HPDE6-E6E7 (cell line): ENCODE measurements at regions not wholly inside any gene's neighbourhood (a gene's known extent, or its start where the extent isn't known, plus 50 kb on each side); places are given as distances from the start of the nearest gene placed in this dataset.

Experiments
- DNase-seq: peaks from one replicate; pipeline ENCODE4 v3.0.0; 2011; ENCODE audit warnings: missing footprints; ENCODE audit errors: extremely low spot score

DNA sequence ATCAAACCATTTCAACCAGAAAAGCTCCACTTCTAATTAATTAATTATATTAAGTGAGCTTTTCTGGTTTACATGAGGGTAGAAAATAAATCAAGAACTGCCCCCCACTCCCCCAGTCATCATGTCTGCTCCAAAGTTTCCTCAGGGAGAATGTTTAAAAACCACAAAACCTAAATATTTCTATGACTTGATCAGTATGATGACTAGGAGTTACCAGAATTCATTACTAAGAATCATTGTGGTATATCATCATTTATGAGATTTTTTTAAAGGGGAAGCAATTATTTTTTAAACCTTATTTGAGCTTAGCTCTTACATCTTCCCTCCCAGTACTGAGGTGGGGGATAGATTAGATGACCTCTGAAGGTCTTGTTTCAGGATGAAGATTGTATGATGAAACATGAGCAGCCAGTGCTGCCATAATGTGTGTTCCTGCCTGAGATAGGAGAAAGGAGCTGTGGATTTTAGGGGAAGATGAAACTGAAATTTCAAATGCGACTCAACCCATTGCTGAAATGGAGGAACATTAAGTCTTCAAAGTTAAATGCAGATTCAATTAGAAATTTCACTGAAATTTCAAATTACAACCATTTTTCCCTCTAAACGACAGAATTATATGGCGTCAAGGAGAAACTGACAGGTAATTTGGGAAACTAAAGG, 401.3 kb upstream of the CADM1 start:
- no peak for DNase-seq

DNA sequence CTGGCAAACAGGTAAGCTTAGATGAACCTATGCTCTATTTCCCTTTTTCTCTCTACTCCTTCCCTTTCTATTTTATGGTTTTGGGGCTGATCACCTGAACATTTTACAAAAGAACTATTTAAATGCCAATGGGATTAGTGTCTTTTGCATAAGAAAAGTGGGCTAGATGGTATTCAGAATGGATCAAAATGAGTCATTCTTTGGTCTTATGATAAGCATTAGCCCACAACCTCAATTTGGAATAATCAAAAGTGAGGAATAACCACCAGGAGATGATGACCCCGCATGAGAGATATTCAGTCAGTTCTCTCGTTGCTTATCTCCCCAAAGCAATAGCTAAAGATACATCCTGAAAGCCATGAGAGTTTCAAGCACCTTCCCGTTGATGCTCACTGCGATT, 399.0 kb upstream of the CADM1 start:
- no peak for DNase-seq

DNA sequence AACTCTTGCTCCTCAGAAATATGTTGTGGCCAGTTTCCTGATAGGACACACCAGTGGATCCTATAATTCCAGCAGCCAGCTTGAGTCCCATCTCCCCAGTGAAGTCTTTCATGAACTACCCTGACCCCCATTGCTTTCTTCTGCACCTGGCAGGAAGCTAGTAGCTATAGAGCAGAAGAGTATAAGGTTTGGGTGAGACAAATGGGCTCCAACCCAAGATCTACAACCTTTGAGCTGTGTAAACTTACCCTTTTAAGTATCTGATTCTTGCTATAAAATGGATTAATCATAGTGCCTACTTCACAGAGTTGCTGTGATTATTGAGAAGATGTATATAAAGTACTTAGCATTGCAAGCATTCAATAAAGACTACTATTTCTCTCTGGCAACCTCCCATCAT, 396.9 kb upstream of the CADM1 start:
- DNase-seq = no peak

DNA sequence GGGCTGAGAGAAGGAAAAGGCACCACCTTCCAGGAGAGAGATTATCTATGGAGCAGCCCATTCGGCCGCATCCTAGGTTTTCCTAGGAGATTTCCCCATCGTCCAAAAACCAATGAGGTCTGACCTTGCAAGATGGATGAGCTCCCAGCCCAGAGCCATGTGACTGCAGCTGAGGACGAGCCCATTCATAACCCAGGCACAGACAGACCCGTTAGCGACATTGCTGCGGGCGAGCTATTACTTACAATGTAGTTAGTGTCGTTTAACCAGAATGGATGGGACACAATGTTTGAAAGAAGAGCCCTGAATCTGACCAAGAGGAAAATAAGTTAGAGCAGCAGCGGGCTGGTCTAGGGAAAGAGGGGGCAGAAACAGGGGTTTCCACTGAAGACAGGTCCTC, 395.9 kb upstream of the CADM1 start:
- no peak for DNase-seq

DNA sequence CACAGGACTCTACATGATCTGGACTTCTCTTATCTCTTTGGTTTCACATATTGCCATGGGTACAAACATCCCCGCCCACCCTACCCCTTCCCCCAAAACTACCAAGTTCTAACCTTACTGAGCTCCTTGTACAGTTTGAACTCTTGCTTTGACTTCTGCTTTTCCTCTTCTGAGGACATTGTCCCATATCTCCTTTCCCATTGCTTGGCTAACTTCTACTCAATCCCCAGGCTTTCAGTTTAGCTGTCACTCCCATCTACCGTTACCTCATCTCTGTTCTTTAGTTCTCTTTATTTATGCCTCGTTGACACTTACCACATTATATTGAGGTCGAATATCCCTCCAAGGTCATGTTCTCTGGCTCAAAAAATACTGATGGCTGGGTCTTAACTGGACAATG, 393.5 kb upstream of the CADM1 start:
- no peak for DNase-seq

DNA sequence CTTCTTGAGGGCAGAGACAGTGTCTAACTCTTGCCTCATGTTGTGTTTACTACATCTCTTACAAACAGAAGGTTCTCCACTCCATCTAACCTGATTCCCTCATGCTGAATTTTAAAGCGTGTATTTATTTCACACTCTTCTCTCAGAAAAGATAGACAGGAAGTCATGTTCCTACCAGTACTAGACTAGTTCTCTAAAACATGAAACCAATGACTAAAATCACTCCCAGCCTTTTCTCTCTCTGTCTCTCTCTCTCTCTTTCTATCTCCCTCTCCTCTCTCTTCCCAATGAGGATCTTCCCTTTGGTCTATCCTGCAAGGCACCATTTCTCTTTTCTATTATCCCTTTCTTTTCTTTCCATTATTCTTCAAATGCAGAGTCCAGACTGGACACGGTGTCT, 391.9 kb upstream of the CADM1 start:
- DNase-seq = no peak

DNA sequence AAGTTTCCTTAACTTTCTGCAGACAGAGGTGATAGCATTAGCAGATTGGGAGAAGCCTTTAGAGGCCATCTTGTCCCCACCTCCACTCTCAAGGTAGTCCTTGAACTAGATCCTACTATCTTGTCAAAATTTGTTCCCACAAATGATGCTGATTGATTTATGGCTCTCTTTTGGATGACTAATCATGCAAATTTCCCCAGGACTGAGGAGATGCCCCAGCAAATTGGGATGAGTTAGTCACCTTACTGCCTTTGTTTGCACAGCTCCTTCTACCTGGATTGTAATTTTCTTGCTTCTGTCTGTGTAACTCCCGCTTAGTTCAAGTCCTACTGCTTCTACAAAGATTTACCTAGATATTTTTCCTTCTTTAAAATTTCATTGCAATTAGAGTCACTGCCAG, 391.4 kb upstream of the CADM1 start:
- no peak for DNase-seq

DNA sequence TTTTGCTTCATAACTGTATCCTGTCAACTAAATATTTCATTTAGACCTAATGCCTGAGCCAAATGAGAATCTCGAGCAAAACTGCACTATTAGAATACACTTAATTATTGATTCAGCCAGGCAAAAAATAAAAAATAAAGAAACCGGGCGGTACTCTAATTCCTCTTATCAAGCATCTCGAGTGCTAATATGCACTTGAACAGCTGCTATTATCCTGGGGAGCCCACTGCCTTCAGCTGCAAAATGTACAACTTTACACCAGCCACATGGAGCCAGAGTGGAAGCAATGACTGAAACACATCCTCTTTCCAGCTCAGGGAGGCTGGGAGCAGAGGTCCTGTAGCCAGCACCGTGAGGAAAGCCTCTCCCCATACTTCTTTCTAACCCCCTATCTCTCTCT, 390.0 kb upstream of the CADM1 start:
- DNase-seq = no peak

DNA sequence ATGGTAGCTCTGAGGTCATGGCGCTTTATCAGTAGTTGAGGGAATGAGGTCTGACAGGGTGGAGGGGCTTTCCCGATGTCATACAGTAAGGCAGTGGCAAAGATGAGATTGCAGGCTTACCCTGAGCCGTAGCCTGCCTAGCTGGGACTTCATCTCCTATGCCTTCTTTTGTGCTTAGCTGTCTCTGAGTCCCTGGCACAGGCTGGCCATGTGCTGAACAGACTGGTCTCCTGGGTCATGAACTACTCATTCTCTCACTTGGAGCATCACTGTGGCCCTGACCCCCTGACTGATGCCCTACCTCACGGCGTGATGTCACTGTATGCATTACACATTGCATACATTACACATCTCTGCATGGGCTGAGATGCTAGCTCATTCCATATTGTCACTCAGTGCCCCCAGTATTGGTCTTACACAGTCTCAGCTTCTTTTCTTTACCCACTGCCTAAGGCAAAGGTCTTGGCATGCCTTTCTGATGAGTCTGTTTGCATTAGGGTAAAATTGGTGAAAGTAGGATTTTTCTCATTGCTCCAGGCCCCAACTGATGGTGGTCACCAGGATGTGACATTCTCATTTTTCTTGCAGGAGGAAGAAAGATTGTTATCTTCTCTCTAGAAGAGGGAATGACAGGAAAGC, 389.4 kb upstream of the CADM1 start:
- DNase-seq = no peak

DNA sequence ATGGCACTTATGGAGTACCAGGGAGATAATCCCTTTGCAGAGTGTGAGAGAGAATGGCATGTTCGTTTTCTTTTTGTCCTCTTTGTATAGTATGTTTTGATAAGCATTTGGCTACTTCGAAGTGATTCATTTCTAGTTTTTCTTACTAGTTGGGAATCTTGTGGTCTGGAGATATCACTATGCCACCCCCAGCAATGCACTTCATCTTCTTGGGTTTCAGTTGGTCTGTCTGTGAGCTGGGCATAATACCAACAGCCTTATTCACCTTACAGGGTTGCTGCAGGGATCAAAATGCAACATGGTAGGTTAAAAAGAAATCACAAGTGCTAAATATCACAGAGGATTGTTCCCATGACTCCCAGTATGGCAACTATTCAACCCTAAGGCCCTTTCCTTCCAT, 387.8 kb upstream of the CADM1 start:
- DNase-seq = no peak

DNA sequence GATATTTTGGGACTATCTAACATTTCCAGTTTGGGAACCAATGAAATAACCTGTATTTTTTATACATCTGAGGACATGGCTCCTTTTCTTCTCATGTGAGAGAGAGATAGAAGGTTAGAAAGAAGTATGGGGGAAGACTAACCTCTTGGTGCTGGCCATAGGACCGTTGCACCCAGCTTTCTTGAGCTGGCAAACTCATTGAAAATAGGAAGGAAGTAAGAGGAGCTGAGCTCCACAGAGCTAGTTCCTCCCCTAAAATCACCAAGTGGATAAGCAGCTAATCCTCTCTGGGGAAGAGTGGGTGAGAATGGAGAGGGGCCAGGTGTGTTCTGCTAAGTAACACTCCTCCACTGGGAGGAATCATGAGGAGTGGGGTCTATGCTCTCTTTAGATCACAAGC, 387.4 kb upstream of the CADM1 start:
- DNase-seq = no peak

DNA sequence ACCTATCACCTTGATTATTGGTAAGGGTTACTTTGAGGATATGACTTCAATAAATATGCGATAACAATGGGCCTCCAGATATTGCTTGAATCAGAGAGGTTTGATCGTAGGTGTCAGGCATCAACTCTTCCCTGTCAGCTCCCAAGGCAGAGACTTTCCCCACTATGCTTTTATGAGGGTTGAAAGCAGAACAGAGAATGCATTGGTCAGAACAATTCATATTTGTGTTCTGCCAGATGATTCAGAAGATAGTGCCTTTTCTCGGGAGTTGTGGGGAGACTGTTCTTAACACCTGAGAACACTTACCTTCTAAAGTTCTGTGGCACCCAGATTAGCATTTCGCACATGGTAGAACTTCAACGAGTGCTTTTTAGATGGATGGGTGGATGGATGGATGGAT, 386.3 kb upstream of the CADM1 start:
- no peak for DNase-seq

DNA sequence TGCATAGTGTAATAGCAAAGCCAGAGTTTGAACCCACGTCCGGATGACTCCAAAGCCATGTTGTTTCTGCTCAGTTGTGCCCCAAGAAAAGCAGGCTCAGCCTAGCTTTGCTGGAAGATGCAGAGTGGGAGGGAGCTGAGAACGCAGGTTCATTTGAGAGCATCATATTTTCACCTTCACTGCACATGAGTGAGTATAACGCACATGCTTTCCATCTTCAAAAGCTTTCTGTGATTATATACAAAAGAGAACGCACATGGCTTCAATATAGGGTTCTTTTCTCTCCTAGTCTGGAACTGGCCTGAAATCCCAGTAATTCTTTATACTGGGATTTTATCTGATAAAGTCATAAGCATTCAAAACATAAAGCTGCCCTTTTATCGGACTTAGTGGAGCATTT, 385.5 kb upstream of the CADM1 start:
- DNase-seq = no peak

DNA sequence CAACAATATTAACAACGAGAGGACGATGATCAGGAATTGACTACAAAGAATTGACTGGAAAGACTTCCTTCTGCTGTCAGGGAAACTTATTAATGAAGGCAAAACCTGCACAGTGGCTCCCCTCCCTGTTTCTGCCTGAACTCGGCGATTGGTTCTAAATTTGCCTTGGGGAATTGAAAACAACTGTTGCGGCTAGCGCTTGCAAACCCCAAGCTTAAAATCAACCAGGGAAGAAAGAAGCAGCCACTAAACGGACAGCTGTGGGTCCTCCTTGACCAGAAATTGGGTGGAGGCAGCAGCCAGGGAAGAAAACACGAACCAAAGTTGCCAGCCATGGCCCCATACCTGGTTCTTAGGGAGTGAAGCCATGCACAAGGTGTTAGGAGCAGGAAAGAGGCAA, 383.5 kb upstream of the CADM1 start:
- DNase-seq = no peak

DNA sequence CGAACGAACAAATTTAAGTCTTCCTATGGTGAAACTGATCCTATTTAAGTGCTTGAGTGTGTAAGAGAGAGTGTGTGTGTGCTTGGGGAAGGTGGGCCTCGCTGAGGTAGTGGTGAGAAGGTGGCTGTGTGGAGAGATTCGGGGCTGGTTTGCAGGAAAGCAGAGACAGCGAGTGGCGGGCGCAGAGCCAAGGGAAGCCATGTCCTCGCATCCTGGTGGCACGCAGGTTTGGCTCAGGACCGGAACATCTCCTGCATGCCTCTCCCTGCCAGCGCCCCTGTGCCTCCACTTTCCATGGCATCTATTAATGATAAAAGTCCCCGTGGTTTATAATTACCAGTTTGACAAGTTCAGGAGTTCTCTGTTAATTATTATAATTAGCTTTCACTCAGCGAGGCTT, 383.1 kb upstream of the CADM1 start:
- DNase-seq = no peak

DNA sequence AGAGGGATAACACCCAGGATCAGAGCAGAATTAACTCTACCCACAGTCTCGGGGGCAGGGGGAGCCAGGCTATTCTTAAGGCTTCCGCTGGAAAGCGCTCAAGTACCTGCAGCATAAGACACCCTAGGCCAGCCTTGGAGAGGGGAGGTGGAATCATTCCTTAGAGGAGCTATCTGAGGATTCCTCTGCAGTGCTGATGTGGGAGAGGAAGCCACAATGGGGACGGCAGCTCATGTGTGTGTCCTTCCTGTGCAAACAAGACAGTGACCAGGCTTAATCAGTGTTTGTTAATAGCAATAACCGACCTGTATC, 382.2 kb upstream of the CADM1 start:
- no peak for DNase-seq

DNA sequence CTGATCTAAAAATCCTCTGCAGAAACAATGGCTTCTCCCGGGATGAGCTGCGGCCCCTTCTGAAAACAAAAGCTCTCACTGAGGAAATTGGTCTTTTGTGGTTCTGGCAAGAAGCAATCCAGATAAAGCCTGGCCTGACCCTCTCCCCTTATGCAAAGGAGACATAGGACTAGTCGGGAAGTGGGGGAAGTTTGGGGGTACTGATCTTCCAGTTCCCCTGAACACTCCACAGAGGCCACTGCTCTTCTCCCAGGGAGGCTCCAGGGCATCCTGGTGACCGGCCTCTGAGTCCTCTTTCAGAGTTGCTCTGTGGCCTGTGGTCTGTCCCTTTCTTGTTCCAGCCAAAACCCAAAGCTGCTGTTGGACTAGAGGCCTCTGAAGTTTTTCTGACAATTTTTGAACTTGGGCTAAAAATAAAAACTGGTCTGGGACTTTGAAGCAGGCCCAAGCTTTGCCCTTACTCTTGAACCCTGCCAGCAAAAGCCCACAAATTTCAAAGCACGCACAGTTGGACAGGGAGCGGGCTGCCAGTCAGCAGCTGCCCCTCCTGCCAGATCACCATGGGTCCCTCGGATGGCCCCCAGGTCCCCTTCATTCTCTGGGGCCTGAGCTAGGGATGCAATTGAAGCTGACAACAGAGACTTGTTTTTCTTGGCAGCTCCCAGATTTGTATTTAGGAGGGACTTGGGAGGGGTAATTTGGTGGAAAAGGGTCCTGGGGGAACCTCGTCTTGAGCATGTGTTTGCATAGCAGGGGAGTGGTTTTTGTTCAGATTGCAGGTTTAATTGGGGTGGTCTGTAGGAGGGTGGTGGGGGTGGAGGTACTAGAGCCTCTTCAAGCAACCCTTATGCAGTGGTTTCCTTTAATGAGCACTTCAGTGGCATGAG, 381.6 kb upstream of the CADM1 start:
- no peak for DNase-seq

DNA sequence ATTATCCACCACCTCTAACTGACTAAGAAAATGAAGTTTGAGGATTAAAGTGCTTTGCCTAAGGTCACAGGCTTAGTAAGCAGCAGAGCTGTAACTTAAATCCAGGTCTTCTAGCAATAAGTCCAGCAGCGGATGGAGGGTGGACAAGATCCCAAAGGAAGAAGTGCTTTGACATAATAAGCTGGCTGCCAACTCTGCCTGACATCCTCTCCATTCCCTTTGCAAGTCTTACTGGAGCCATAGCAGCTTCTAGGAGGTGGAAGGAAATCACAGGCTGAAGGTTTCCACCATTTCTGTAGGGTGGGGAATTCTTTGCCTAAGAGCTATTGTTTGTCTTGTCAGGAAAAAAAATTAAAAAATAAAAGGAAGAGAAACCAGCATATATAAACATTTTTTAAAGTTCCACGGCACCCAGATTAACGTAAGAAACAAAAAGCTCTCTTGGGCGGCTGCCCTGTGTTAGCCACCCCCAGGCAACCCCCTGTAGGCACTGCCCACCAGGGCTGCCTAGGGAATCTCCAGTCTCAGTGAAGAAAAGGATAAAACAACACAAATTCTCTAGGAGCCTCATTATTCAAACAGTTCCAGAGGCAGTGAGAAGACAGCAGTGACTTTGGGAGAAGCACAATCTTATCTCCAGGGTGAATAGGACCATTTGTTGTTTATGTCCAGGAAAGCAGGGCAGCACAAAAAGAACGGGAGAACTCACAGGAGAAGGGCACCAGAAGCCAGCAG, 380.8 kb upstream of the CADM1 start:
- DNase-seq = no peak

DNA sequence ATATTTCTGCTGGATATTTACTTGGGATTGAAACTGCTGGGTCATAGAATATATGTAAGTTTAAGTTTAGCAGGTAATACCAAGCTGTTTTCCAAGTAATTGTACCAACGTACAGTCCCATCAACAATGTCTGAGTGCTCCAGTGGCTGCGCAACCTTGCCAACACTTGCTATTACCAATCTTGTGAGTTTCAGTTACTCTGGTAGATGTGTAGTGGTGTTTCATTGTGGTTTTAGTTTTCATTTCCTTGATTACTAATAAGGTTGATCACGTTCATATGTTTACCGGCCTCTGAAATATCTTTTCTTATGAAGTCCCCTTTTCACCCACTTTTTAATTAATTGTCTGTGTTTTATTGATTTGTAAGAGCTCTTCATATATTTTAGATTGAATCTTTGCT, 370.6 kb upstream of the CADM1 start:
- no peak for DNase-seq

DNA sequence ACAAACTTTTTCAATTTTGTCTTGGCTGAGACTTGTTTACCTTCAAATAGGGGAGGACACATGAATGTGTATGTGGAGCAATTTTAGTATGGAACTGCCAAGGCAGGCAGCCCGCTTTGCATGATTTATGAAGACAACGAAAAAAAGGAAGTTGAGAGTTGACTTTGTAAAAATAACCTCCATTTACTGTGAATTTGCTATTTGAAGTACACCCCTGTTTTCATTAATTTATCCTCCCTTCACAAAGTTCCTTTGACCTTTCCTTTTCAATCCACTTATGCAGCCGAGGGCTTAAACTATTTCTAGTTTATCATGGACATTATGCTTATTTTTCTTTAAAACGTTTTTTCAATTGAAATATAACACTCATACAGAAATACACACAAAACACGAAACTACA, 369.6 kb upstream of the CADM1 start:
- DNase-seq = no peak

DNA sequence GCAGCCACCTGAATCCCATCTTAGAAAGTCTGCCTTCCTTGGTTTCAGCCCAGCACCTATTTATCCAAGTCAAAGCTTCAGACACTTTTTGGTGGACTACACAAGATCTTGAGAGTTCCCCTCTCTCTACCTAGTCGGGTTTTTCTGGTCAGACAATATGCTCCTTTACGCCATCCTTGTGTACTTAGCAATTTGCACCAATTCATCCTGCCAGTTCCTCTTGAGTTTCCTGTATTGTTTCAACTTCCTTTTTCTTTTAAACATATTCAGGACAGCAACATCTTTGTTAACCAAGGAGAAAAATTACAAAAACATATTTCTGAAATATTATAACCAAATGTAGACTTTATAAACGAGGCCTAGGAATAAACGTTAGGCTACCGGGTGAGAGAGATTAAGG, 368.2 kb upstream of the CADM1 start:
- DNase-seq = no peak

DNA sequence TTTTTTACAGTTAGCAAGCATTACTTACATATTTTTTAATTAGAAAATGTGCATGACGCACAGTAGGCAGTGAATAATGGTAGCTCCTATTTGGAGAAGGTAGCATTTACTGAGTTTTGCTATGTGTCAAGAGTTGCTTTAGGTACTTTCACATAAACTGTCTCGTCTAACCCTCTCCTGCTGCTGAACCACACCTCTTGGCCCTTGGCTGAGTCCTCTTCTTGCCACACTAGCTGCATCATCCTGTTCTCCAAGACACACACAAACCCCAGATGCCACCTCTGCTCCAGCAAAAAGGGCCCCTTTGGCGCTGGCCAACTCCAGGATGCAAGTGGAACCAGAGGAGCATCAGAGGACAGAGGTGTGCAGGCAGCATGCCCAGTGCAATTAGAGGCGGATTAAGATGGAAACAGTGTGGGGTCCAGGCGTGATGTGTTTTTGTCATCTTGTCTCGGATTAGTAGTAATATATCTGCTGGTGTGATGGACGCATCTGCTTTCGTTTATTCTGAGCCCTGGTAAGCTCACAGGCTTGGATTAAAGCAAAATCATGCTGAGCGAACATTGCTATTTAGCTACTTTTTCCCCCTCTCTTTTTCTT, 367.0 kb upstream of the CADM1 start:
- DNase-seq = no peak
